NCI-H446 treated with DMSO at 0.1 percent for 48 hours (cell line): ENCODE measurements at regions not wholly inside any gene's neighbourhood (a gene's known extent, or its start where the extent isn't known, plus 50 kb on each side); places are given as distances from the start of the nearest gene placed in this dataset.

ENCODE experiments used
- DNase-seq: peaks from one replicate; lab custom pipeline; 2025; lab: John Stamatoyannopoulos, UW

DNA sequence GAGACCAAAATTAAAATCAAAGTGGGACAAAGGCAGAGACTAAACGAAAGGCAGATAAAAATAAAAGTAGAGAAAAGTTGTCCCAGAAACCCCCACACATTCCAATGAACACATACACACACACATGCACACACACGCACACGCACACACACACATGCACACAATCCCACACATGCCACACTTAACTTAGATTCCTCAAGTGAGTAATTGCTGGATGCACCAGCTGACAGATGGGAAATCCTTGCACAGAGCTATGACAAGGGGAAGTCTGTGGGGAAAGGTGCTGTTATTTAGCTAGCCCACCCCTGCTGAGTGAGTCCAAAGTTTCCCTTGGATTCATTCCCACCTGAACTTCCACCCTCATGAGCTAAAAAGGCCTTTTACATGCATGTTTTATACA, 233.9 kb downstream of the RAB28 start:
- no peak for DNase-seq

DNA sequence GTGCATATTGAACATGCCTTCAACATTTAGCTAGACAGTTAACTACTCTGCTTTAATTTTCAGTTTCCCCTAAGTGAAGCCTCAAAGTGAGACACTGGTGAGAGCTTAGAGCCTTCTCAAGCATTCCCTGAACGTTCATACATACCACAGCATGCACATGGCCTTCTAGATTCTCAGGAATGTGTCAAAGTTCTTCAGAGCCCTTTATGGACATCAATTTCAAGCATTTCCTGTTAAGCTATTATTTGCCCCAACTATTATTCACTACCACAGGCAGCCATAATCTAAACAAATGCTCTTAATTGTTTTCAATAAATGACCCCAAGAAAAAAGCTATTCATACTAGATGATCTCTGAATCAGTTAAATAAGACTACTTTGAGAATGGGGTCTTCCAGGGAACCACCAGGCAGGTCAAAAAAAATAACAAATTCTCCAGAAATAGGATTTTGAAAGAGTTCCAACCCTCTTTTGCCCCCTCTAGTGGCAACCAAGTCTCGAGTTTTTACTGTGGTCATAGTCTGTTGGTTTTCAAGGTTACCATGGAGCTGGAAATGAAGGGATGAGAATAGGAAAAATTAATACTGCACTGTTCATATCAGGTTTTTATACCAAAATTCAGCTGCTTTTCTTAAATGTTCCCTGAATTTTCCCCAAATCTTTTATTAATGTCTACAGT, 235.4 kb downstream of the RAB28 start:
- no peak for DNase-seq

DNA sequence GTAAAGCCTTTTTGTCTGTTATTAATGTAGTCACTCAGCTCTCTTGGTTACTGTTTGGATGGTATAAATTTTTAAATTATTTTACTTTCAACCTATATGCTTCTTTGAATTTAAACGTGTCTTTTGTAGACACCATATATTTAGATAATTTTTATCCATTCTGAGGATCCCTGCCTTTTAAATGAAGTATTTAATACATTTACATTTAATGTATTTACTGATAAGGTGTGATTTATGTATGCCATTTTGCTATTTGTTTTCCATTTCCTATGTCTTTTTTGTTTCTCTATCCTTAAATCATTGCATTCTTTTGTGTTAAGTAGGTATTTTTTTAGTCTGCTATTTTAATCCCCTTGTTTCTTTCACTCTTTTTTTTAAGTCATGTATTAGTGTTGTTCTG, 238.0 kb downstream of the RAB28 start:
- DNase-seq = no peak

DNA sequence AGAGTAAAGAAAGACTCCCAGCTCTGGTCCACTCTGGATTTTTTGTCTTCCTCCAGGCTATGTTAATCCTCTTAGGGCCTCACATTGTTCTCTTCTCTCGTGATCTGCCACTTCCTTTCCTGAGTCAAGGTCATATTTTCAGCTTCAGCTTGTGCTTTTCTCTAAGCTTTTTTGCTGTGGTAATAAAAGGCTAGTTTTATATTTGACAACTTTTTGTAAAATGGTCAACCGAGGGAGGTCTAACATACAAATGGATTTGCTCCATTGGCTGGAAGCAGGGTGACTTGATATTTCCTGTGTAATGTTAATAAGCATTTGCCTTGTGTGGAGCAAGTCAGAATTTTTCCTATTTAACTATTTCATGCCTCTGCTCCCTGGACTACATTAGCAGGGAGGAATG, 239.7 kb downstream of the RAB28 start:
- DNase-seq = no peak

GRCh38 chr4:13243152-13243551, 241.0 kb downstream of the RAB28 start:
- DNase-seq = no peak

DNA sequence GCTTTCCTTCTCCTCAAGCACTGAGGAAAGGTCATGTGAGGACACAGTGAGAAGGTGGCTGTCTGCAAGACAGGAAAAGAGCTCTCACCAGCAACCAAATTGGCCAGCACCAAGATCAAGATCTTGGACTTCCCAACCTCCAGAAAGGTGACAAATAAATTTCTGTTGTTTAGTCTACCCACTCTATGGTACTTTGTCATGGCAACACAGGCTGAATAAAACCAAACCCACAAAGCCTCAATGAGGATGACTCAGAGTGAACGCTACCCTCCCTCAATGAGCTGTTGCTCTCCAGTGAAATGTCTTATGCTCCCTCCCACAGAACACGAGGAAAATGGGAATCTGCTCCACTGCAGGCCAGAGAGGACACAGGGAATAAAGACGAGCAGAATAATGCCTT, 244.1 kb downstream of the RAB28 start:
- DNase-seq = no peak

DNA sequence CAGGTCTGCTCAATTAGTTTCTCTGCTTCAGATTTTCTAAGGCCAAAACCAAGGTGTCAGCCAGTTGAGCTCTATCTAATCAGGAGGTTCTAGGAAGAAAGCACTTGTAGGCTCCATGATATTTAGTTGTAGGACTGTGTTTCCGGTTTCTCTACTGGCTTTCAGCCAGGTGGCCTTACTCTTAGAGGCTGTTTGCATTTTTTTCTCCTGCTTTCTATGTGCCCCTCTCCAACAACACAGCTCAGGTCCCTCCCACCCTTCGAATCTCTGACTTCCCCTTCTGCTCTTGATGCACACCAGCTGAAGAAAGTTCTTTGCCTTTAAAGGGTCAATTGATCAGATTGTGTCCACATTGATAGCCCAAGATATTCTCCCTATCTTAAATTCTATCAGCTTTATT, 245.2 kb downstream of the RAB28 start:
- DNase-seq = no peak

- DNase-seq = no peak
These were observed 247.7 kb downstream of the RAB28 start for GRCh38 chr4:13236485-13236884.

DNA sequence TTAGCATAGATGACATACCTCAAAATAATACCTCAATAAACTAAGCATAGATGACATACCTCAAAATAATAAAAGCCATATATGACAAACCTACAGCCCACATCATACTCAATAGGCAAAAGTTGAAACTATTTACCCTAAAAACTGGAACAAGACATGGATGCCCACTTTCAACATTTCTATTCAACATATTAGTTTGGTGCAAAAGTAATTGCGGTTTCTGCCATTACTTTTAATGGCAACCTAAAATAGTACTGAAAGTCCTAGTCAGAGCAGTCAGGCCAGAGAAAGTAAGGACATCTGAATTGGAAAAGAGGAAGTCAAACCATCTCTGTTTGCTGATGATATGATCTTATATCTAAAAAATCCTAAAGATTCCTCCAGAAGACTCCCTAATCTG, 250.4 kb downstream of the RAB28 start:
- no peak for DNase-seq

- no peak for DNase-seq
These were observed 264.2 kb downstream of the RAB28 start for GRCh38 chr4:13219971-13220370.

GRCh38 chr4:13218326-13218958, 265.7 kb downstream of the RAB28 start:
- no peak for DNase-seq

- DNase-seq = no peak
These were observed 268.6 kb downstream of the RAB28 start for GRCh38 chr4:13215560-13215959.

DNA sequence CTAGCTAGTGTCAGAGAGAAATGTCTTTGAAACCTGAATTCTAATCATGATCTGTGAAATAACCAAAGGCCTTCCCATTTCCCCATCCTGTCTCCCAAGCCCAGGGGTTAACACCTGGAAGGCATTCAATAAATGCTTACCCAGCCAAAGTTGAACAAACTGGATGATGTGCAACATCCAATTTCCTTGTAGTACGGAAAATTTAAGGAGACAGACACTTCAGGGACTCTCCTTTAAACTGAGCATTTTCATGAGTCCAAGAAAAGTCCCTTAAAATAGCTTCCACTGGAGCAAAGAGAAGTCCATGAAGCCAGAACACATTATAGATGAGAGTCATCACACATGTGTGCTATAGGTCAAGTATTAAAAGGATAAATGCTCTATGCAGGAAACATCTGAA, 271.2 kb downstream of the RAB28 start:
- no peak for DNase-seq

- no peak for DNase-seq
These were observed 274.5 kb downstream of the RAB28 start for GRCh38 chr4:13209600-13209999.

DNA sequence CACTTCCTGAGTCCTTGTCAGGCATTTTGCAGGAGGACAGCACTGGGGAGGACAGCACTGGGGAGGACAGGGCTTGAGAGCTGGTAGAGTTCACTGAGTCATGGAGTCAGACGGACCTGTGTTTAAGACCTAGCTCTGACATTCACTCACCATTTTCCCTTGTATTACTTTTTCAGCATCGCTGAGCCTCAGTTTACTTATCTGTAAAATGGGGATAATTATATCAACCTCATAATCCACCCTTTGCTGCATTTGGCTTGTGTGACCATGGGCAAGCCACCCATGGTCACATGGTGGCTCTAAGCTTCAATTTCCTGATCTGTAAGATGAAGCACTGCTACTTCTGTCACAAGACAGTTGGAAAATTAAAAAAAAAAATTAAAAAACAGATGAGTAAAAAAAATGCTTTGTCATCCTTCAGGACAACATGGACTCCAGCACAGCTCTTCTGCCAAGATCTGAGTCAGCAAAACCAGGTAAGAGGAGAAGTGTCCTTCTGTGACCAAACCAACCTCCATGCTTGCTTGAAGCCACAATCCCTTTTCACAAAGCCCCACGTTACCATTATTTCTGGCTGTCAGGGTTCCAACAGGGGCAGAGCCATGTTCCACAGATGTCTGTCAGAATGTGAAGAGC, 275.5 kb downstream of the RAB28 start:
- no peak for DNase-seq

GRCh38 chr4:13207226-13207625, 276.9 kb downstream of the RAB28 start:
- no peak for DNase-seq

DNA sequence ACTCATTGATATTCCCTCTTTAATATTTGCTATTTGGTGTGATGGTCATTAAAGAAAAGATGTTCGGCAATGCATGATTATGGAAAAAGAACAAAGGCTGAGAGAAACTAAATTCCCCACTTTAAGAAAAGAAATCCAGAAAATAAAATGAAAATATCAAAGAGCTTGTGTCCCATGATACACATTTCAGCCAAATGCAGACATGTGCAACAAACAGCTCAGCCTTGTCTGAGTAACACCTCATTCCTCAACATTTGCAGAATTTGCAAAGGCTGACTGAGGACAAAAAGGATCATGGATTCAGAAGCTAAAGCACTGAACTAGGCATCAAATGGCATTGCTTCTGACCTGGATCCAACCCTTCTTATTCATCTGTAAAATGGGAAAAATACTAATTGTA, 281.0 kb downstream of the RAB28 start:
- DNase-seq = no peak

DNA sequence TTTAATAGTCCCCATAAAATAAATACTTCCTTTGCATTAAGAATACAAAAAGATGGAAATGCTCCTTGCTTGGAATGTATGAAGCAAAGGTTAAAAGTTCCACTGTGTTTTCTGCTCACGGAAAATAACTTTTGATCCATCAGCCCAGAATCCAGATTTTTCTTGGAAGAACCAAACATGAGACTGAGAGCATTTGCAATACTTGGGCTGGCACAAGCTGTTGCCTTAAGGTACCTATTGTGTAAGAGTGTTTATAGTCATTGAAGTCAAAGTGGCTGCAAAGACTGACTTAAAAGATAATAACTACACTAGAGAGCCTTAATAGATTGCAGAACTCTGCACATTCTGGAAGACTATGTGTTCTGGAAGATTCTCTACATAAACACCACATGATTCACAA, 281.4 kb downstream of the RAB28 start:
- no peak for DNase-seq

- no peak for DNase-seq
These were observed 282.9 kb downstream of the RAB28 start for GRCh38 chr4:13201241-13201640.

DNA sequence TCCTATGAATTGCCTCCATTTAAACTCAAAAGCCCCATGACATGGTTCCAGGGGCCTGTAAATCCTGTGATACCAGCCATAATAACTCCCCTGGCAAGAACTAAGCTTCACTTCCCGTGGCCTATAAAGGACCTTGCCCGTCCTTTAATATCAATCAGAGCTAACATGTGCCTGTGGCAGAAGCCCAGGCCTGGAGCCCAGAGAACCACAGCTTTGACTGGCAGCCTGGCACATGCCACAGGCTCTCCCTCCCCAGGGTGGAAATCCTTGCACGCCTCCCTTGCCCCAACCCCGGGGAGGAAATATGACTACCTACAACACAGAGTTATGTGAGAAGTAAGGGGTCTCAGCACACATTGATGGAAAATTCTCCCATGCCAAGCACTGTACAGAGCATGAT, 287.4 kb downstream of the RAB28 start:
- DNase-seq = no peak

GRCh38 chr4:13193662-13194061, 290.5 kb downstream of the RAB28 start:
- DNase-seq = no peak

GRCh38 chr4:13190093-13190721, 293.9 kb downstream of the RAB28 start:
- DNase-seq = no peak

- DNase-seq = no peak
These were observed 299.9 kb downstream of the RAB28 start for GRCh38 chr4:13184199-13184598.
